ENCODE measurements at regions not wholly inside any gene's neighbourhood (a gene's known extent, or its start where the extent isn't known, plus 50 kb on each side); places are given as distances from the start of the nearest gene placed in this dataset.

- TF ChIP-seq CHD1 (IDR thresholded peaks at IDR 0.05; ENCODE audit: low read depth, low read length) (no peak), SIRT6 (IDR thresholded peaks at IDR 0.05; ENCODE audit: low read length) (no peak), CTCF (IDR thresholded peaks at IDR 0.05; ENCODE audit: control extremely low read depth in 1 of 3, insufficient read depth in 1 of 3, low read depth in 1 of 3, low read length in 3 of 3) (no peak), POLR2AphosphoS5 (IDR thresholded peaks at IDR 0.05; ENCODE audit: low read depth, low read length) (no peak), USF2 (IDR thresholded peaks at IDR 0.05; ENCODE audit: low read length) (no peak), POLR2A (IDR thresholded peaks at IDR 0.05; ENCODE audit: control extremely low read depth in 1 of 2, low read depth in 2 of 2, low read length in 2 of 2) (no peak), RFX5 (IDR thresholded peaks at IDR 0.05; ENCODE audit: borderline replicate concordance, low read depth, low read length) (no peak), SIX5 (IDR thresholded peaks at IDR 0.05; ENCODE audit: low read depth, low read length) (no peak), RAD21 (IDR thresholded peaks at IDR 0.05 in 1 of 2, conservative IDR thresholded peaks at IDR 0.05 in 1 of 2; ENCODE audit: low read depth in 2 of 2, low read length in 2 of 2) (no peak), CREB1 (IDR thresholded peaks at IDR 0.05) (no peak), RBBP5 (IDR thresholded peaks at IDR 0.05; ENCODE audit: borderline replicate concordance, low read depth, low read length) (no peak), CEBPB (IDR thresholded peaks at IDR 0.05; ENCODE audit: low read depth, low read length) (no peak), TAF1 (IDR thresholded peaks at IDR 0.05; ENCODE audit: low read depth, low read length) (no peak), GABPA (IDR thresholded peaks at IDR 0.05; ENCODE audit: borderline replicate concordance, insufficient read depth, low read length) (no peak)
Observed at GRCh38 chr3:177524742-177525141, 327.5 kb upstream of the TBL1XR1 start.
